IMR-90 (cell line): ENCODE measurements at regions not wholly inside any gene's neighbourhood (a gene's known extent, or its start where the extent isn't known, plus 50 kb on each side); places are given as distances from the start of the nearest gene placed in this dataset.

ENCODE experiments used
- ATAC-seq: fragments of 200-7000 bp; cut with Tn5 transposase; 2 replicates; pipeline ENCODE4 v1.9.1; 2020; ENCODE audit warnings: low read depth, mild to moderate bottlenecking, moderate library complexity
- BruUV-seq: library from RNA; stranded (reverse); fragments of 400-500 nt; replicated peaks from 2 replicates; lab custom pipeline; 2021; lab: Mats Ljungman, UMichigan
- CTCF ChIA-PET: fragments of 300-600 bp; formaldehyde crosslinking; extraction: SDS; loops from one replicate; lab custom pipeline; 2021; ENCODE audit warnings: antibody characterized with exemption; lab: Yijun Ruan, JAX
- POLR2A ChIA-PET: fragments of 300-600 bp; sonication (Branson Sonifier 250); formaldehyde crosslinking; loops from one replicate; lab custom pipeline; 2022; ENCODE audit warnings: antibody characterized with exemption; ENCODE audit not compliant: unreplicated experiment; lab: Charles Lee
- DNase-seq: peaks from one replicate; pipeline ENCODE4 v3.0.0; 2013
- H2AFZ ChIP-seq: replicated peaks from 2 replicates; pipeline ENCODE3; 2013; ENCODE audit warnings: low read length, mild to moderate bottlenecking; ENCODE audit not compliant: poor library complexity
- H2AK5ac ChIP-seq: 2 replicates; pipeline ENCODE4 v1.6.1; 2013; ENCODE audit warnings: low read depth, low read length, inconsistent platforms
- H2AK9ac ChIP-seq: replicated peaks from 2 replicates; pipeline ENCODE3; 2013; ENCODE audit warnings: mild to moderate bottlenecking, low read depth, low read length, moderate library complexity; ENCODE audit not compliant: poor library complexity
- H2BK120ac ChIP-seq: 2 replicates; pipeline ENCODE4 v1.6.1; 2013; ENCODE audit warnings: low read depth, low read length, inconsistent platforms
- H2BK15ac ChIP-seq: 3 replicates; pipeline ENCODE4 v1.6.1; 2013; ENCODE audit warnings: low read depth, low read length, inconsistent platforms
- H2BK20ac ChIP-seq: 2 replicates; pipeline ENCODE4 v1.6.1; 2013; ENCODE audit warnings: low read depth, mild to moderate bottlenecking, inconsistent platforms, low read length, moderate library complexity
- H2BK5ac ChIP-seq: 2 replicates; pipeline ENCODE4 v1.6.1; 2013; ENCODE audit warnings: mild to moderate bottlenecking, low read depth, low read length, inconsistent platforms; ENCODE audit not compliant: poor library complexity, severe bottlenecking
- H3K14ac ChIP-seq: replicated peaks from 2 replicates; pipeline ENCODE4 v1.6.1; 2013; ENCODE audit warnings: low read depth, low read length, inconsistent platforms
- H3K18ac ChIP-seq: 2 replicates; pipeline ENCODE4 v1.6.1; 2013; ENCODE audit warnings: low read depth, low read length, control low read depth
- H3K23ac ChIP-seq: 2 replicates; pipeline ENCODE4 v1.6.1; 2013; ENCODE audit warnings: low read depth, low read length, inconsistent platforms
- H3K27ac ChIP-seq: 2 replicates; pipeline ENCODE4 v1.5.1; 2013; ENCODE audit warnings: mild to moderate bottlenecking, control low read depth, low read length; ENCODE audit not compliant: insufficient read depth
- H3K27me3 ChIP-seq: 2 replicates; pipeline ENCODE4 v1.6.1; 2013; ENCODE audit warnings: low read length; ENCODE audit not compliant: control insufficient read depth, insufficient read depth
- H3K36me3 ChIP-seq: 2 replicates; pipeline ENCODE4 v1.6.1; 2013; ENCODE audit warnings: low read length, mixed read lengths; ENCODE audit not compliant: control insufficient read depth, insufficient read depth
- H3K4ac ChIP-seq: 2 replicates; pipeline ENCODE4 v1.6.1; 2013; ENCODE audit warnings: low read depth, low read length, inconsistent platforms
- H3K4me1 ChIP-seq: 2 replicates; pipeline ENCODE4 v1.6.1; 2013; ENCODE audit warnings: low read length, mixed read lengths; ENCODE audit not compliant: control insufficient read depth, insufficient read depth
- H3K4me2 ChIP-seq: 2 replicates; pipeline ENCODE4 v1.6.1; 2013; ENCODE audit warnings: low read depth, mild to moderate bottlenecking, control low read depth, low read length, moderate library complexity
- H3K4me3 ChIP-seq: 2 replicates; pipeline ENCODE4 v1.5.1; 2013; ENCODE audit warnings: low read depth, mild to moderate bottlenecking, control low read depth, low read length, moderate library complexity; ENCODE audit not compliant: insufficient read depth
- H3K56ac ChIP-seq: 2 replicates; pipeline ENCODE4 v1.6.1; 2013; ENCODE audit warnings: low read length, inconsistent platforms; ENCODE audit not compliant: insufficient read depth; ENCODE audit errors: extremely low read depth
- H3K79me1 ChIP-seq, 2 experiments: 2 replicates each; pipeline ENCODE4 v1.6.1; 2013; ENCODE audit warnings: low read length in 2 of 2, inconsistent platforms in 1 of 2, low read depth in 1 of 2
- H3K9ac ChIP-seq: 2 replicates; pipeline ENCODE4 v1.6.1; 2013; ENCODE audit warnings: low read depth, low read length, control low read depth
- H3K9me1 ChIP-seq: 2 replicates; pipeline ENCODE4 v1.6.1; 2013; ENCODE audit warnings: low read length, inconsistent platforms; ENCODE audit not compliant: insufficient read depth
- H3K9me3 ChIP-seq: 2 replicates; pipeline ENCODE4 v1.6.1; 2013; ENCODE audit warnings: low read length; ENCODE audit not compliant: control insufficient read depth, insufficient read depth
- H4K20me1 ChIP-seq: 2 replicates; pipeline ENCODE4 v1.6.1; 2013; ENCODE audit warnings: low read length, inconsistent platforms; ENCODE audit not compliant: insufficient read depth
- H4K5ac ChIP-seq: 2 replicates; pipeline ENCODE4 v1.6.1; 2013; ENCODE audit warnings: mild to moderate bottlenecking, low read depth, low read length, control low read depth
- H4K8ac ChIP-seq, 2 experiments: 2 replicates each; pipeline ENCODE4 v1.6.1; 2013; ENCODE audit warnings: low read depth in 2 of 2, low read length in 2 of 2, control low read depth in 1 of 2, inconsistent platforms in 1 of 2
- H4K91ac ChIP-seq: 2 replicates; pipeline ENCODE4 v1.6.1; 2013; ENCODE audit warnings: low read depth, low read length, inconsistent platforms; ENCODE audit not compliant: insufficient read depth
- BHLHE40 ChIP-seq: fragments of 150-350 bp; IDR thresholded peaks from 2 replicates; pipeline ENCODE4 v1.6.1; 2016; ENCODE audit warnings: mild to moderate bottlenecking, low read depth, low read length
- CEBPB ChIP-seq: IDR thresholded peaks from 2 replicates; pipeline ENCODE4 v1.6.1; 2012; ENCODE audit warnings: low read depth, low read length, improper control_type of control experiment
- CHD1 ChIP-seq: IDR thresholded peaks from 2 replicates; pipeline ENCODE4 v1.6.1; 2012; ENCODE audit warnings: low read depth, low read length, improper control_type of control experiment
- CTCF ChIP-seq: conservative IDR thresholded peaks from 2 replicates; pipeline ENCODE4 v1.5.1; 2012; ENCODE audit warnings: mild to moderate bottlenecking, low read depth, low read length, improper control_type of control experiment
- ELK1 ChIP-seq: fragments of 150-350 bp; IDR thresholded peaks from 2 replicates; pipeline ENCODE4 v1.6.1; 2016; ENCODE audit warnings: low read depth, mild to moderate bottlenecking, low read length, moderate library complexity, borderline replicate concordance
- FOS ChIP-seq: fragments of 150-350 bp; IDR thresholded peaks from 2 replicates; pipeline ENCODE4 v1.6.1; 2016; ENCODE audit warnings: low read depth, low read length
- MAFK ChIP-seq: IDR thresholded peaks from 2 replicates; pipeline ENCODE4 v1.6.1; 2012; ENCODE audit warnings: low read depth, low read length, improper control_type of control experiment
- MAZ ChIP-seq: IDR thresholded peaks from 2 replicates; pipeline ENCODE4 v1.6.1; 2012; ENCODE audit warnings: low read depth, mild to moderate bottlenecking, low read length, improper control_type of control experiment, moderate library complexity, borderline replicate concordance
- MXI1 ChIP-seq: IDR thresholded peaks from 2 replicates; pipeline ENCODE4 v1.6.1; 2012; ENCODE audit warnings: low read depth, mild to moderate bottlenecking, low read length, moderate library complexity, borderline replicate concordance
- NFE2L2 ChIP-seq: fragments of 150-350 bp; IDR thresholded peaks from 2 replicates; pipeline ENCODE4 v1.6.1; 2016; ENCODE audit warnings: low read depth, mild to moderate bottlenecking, low read length
- POLR2A ChIP-seq: IDR thresholded peaks from 2 replicates; pipeline ENCODE4 v1.6.1; 2012; ENCODE audit warnings: mild to moderate bottlenecking, low read depth, low read length
- RAD21 ChIP-seq: IDR thresholded peaks from 2 replicates; pipeline ENCODE4 v1.6.1; 2012; ENCODE audit warnings: low read length, improper control_type of control experiment
- RCOR1 ChIP-seq: IDR thresholded peaks from 2 replicates; pipeline ENCODE4 v1.6.1; 2012; ENCODE audit warnings: mild to moderate bottlenecking, low read length, improper control_type of control experiment; ENCODE audit not compliant: insufficient replicate concordance
- RFX5 ChIP-seq: IDR thresholded peaks from 2 replicates; pipeline ENCODE4 v1.8.0; 2012; ENCODE audit warnings: low read depth, mild to moderate bottlenecking, low read length, moderate library complexity
- SMC3 ChIP-seq: fragments of 150-350 bp; IDR thresholded peaks from 2 replicates; pipeline ENCODE4 v1.6.1; 2016; ENCODE audit warnings: low read depth, mild to moderate bottlenecking, antibody characterized with exemption, low read length, moderate library complexity
- USF2 ChIP-seq: fragments of 150-350 bp; IDR thresholded peaks from 2 replicates; pipeline ENCODE4 v1.6.1; 2017; ENCODE audit warnings: mild to moderate bottlenecking, antibody characterized with exemption, low read length, low read depth
- WGBS, 2 experiments: methylation state at CpG; one replicate each; pipeline versions ENCODE4 v1.1.5 to v1.1.7; 2013; ENCODE audit warnings: missing lambda C conversion rate in 2 of 2; ENCODE audit not compliant: insufficient read length in 1 of 2; ENCODE audit errors: extremely low coverage in 2 of 2; 5-methylcytosine and 5-hydroxymethylcytosine counted together
- dilution Hi-C: fragments of 300-500 bp; cut with HindIII; formaldehyde crosslinking; loops from one replicate; pipeline ENCODE4 v1.14.3; 2018; ENCODE audit warnings: low sequenced_read_pairs; ENCODE audit not compliant: unreplicated experiment
- in situ Hi-C: fragments of 300-500 bp; cut with MboI; formaldehyde crosslinking; loops from 3 replicates; pipeline ENCODE4 v1.14.3; 2019; ENCODE audit warnings: low sequenced_read_pairs, inconsistent platforms, mixed read lengths
- intact Hi-C: fragments of 100-400 bp; cut with micrococcal nuclease; formaldehyde crosslinking; loops from 2 replicates; pipeline ENCODE4 v1.10.0; 2022

GRCh38 chr2:146820672-146821071, 1024.2 kb upstream of the ACVR2A start:
- Histone ChIP-seq H3K4me2 (no peak overlapping the region), H4K8ac (no peak overlapping the region), H3K36me3 (no peaks in the 10 kb centered on the region), H2BK120ac (no peak overlapping the region), H4K20me1 (no peaks in the 10 kb centered on the region), H2AK9ac (no peak overlapping the region), H3K4me1 (no peaks in the 10 kb centered on the region), H3K4me3 (no peak overlapping the region), H2BK5ac (no peak overlapping the region), H3K56ac (no peak overlapping the region), H2BK20ac (no peak overlapping the region), H3K27ac (no peak overlapping the region), H3K4ac (no peak overlapping the region), H3K9me1 (no peaks in the 10 kb centered on the region), H4K5ac (no peak overlapping the region), H4K91ac (no peak overlapping the region), H2AFZ (no peak overlapping the region), H3K23ac (no peak overlapping the region), H3K27me3 (no peaks in the 10 kb centered on the region), H3K14ac (no peak overlapping the region), H2BK15ac (no peak overlapping the region), H3K9ac (no peak overlapping the region), H3K18ac (no peak overlapping the region), H2AK5ac (no peak overlapping the region), H3K9me3 (no peaks in the 10 kb centered on the region; the same call in 1 of the 2 replicates), H3K79me1 (no peaks in the 10 kb centered on the region)
- DNase-seq (peak; percentile 4), ATAC-seq (no peak)
- WGBS, 2 experiments, result no CpG with 5 or more reads among the region's 3 CpGs
- POLR2A ChIA-PET, result no interaction called here
- in situ Hi-C loops (no loop called here), intact Hi-C loops (no loop called here), dilution Hi-C loops (no loop called here)
- BruUV-seq, result no TSS peak
- CTCF ChIA-PET, result no interaction called here
- TF ChIP-seq RFX5, result no peak
- TF ChIP-seq BHLHE40, result no peak
- TF ChIP-seq MAZ, result no peak
- TF ChIP-seq CTCF, result no peak
- TF ChIP-seq MAFK, result no peak
- no peak for TF ChIP-seq SMC3
- no peak for TF ChIP-seq ELK1
- TF ChIP-seq CEBPB, result no peak
- no peak for TF ChIP-seq USF2
- TF ChIP-seq RCOR1, result no peak
- TF ChIP-seq CHD1, result no peak
- TF ChIP-seq RAD21, result no peak
- no peak for TF ChIP-seq NFE2L2
- TF ChIP-seq POLR2A, result no peak
- TF ChIP-seq FOS, result no peak
- TF ChIP-seq MXI1, result no peak
